Transverse colon (tissue), 4 donors: ENCODE measurements at regions not wholly inside any gene's neighbourhood (a gene's known extent, or its start where the extent isn't known, plus 50 kb on each side); places are given as distances from the start of the nearest gene placed in this dataset.

ENCODE experiments used
- DNase-seq: peaks from one replicate; pipeline ENCODE4 v3.0.0-alpha.2; 2019
- H3K27ac ChIP-seq, 4 donors: fragments of 200-600 bp; sonication (generic); 2 replicates each; pipeline ENCODE4 v1.5.1; 2016 to 2018; ENCODE audit warnings: inconsistent platforms in 4 of 4
- H3K27me3 ChIP-seq: fragments of 200-600 bp; sonication (generic); 2 replicates; pipeline ENCODE4 v1.5.1; 2017; ENCODE audit warnings: inconsistent platforms
- H3K36me3 ChIP-seq, 4 donors: fragments of 200-600 bp; sonication (generic); 2 replicates each; pipeline ENCODE4 v1.5.1; 2017 to 2019; ENCODE audit warnings: inconsistent platforms in 4 of 4
- H3K4me1 ChIP-seq, 4 donors: fragments of 200-600 bp; sonication (generic); 2 replicates each; pipeline ENCODE4 v1.5.1; 2017 to 2020; ENCODE audit warnings: inconsistent platforms in 4 of 4
- H3K4me3 ChIP-seq, 4 donors: fragments of 200-600 bp; sonication (generic); 1 replicate in 1 of 4; 2 replicates in 3 of 4; pipeline versions ENCODE4 v1.5.1 to v1.6.1; 2017 to 2019; ENCODE audit warnings: inconsistent platforms in 4 of 4
- H3K9me3 ChIP-seq, 2 donors: fragments of 200-600 bp; sonication (generic); 2 replicates each; pipeline ENCODE4 v1.5.1; 2017 to 2019; ENCODE audit warnings: inconsistent platforms in 2 of 2
- CTCF ChIP-seq, 5 experiments: fragments of 200-600 bp in 3 of 5; fragments of 450-650 bp in 2 of 5; sonication (generic) in 3 of 5; IDR thresholded peaks; 1 replicate in 2 of 5; 2 replicates in 3 of 5; pipeline ENCODE4 v1.5.1; 2016 to 2017; ENCODE audit warnings: antibody characterized with exemption in 5 of 5, inconsistent platforms in 3 of 5, mild to moderate bottlenecking in 2 of 5, moderate library complexity in 1 of 5
- EP300 ChIP-seq: sonication (generic); formaldehyde crosslinking; IDR thresholded peaks from one replicate; pipeline ENCODE4 v1.6.1; 2017; ENCODE audit warnings: antibody characterized with exemption, low read depth
- POLR2A ChIP-seq: fragments of 450-650 bp; IDR thresholded peaks from one replicate; pipeline ENCODE4 v1.6.1; 2016; ENCODE audit warnings: antibody characterized with exemption, mild to moderate bottlenecking, moderate library complexity
- POLR2AphosphoS5 ChIP-seq, 3 donors: sonication (generic); formaldehyde crosslinking; IDR thresholded peaks; one replicate each; pipeline ENCODE4 v1.6.1; 2016; ENCODE audit warnings: antibody characterized with exemption in 3 of 3
- WGBS, 2 donors: methylation state at CpG; one replicate each; pipeline ENCODE4 v1.1.5; 2018; ENCODE audit warnings: low coverage in 1 of 2; 5-methylcytosine and 5-hydroxymethylcytosine counted together
- in situ Hi-C, 4 donors: fragments of 200-750 bp; cut with MboI; loops; one replicate each; pipeline versions ENCODE4 v1.15.0 to v1.15.1; 2017; ENCODE audit warnings: low sequenced_read_pairs in 3 of 4, low pct_ligation_motif_present in 1 of 4, low pct_unique_long_range_greater_than_20kb in 1 of 4
- intact Hi-C: fragments of 100-400 bp; cut with DNase I; formaldehyde crosslinking; loops from one replicate; pipeline ENCODE4 v1.15.1; 2023; ENCODE audit warnings: low total_unique reads

- Histone ChIP-seq H3K27ac (no peak overlapping the region), H3K36me3 (no peaks in the 10 kb centered on the region), H3K9me3 (no peaks in the 10 kb centered on the region), H3K4me1 (no peaks in the 10 kb centered on the region), H3K4me3 (no peak overlapping the region), H3K27me3 (no peaks in the 10 kb centered on the region)
- in situ Hi-C loops (no loop called here), intact Hi-C loops (no loop called here)
- DNase-seq, result no peak
- TF ChIP-seq POLR2AphosphoS5 (IDR thresholded peaks at IDR 0.05), result no peak
- no peak for TF ChIP-seq EP300
- TF ChIP-seq POLR2A, result no peak
- no peak for TF ChIP-seq CTCF (IDR thresholded peaks at IDR 0.05)
- WGBS, 2 donors, result 69 to 70% methylated on average over 2 of the region's 2 CpGs
Measured at GRCh38 chr3:161731968-161732367, 235.4 kb downstream of the OTOL1 start.

- Histone ChIP-seq H3K27me3 (no peaks in the 10 kb centered on the region), H3K36me3 (no peaks in the 10 kb centered on the region), H3K4me1 (no peaks in the 10 kb centered on the region), H3K27ac (no peak overlapping the region), H3K9me3 (no peaks in the 10 kb centered on the region), H3K4me3 (no peak overlapping the region)
- intact Hi-C loops, result no loop called here
- DNase-seq, result no peak
- in situ Hi-C loops, result no loop called here
- TF ChIP-seq POLR2A (no peak), POLR2AphosphoS5 (IDR thresholded peaks at IDR 0.05) (no peak), EP300 (no peak), CTCF (IDR thresholded peaks at IDR 0.05) (no peak)
Measured at GRCh38 chr3:161737171-161737570, 240.6 kb downstream of the OTOL1 start.

DNA sequence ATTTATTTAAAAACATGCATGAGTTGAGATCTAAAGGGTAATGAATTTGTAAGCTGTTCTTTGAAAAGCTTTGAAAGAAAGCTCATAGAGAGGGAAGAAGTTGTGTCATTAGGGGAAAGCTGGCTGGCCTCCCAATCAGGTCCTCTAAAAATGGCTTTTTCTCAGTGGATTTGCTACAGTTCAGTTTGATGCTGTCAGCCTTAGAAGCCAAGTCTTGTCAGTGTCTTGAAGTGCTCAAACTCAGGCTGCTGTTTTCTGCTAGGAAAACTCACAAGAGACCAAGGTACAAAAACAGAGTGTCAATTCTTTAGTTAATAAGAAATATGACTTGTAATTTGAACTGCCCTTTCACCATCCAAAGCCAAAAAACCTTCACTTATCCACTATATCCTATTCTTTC is 243.8 kb downstream of the OTOL1 start:
- in situ Hi-C loops, result no loop called here
- no peak overlapping the region for H3K27ac ChIP-seq
- H3K9me3 ChIP-seq, result no peaks in the 10 kb centered on the region
- H3K27me3 ChIP-seq, result no peaks in the 10 kb centered on the region
- H3K4me3 ChIP-seq, result no peak overlapping the region
- TF ChIP-seq CTCF (IDR thresholded peaks at IDR 0.05) (no peak), POLR2AphosphoS5 (IDR thresholded peaks at IDR 0.05) (no peak), EP300 (no peak), POLR2A (no peak)
- no peaks in the 10 kb centered on the region for H3K4me1 ChIP-seq
- DNase-seq, result no peak
- H3K36me3 ChIP-seq, result no peaks in the 10 kb centered on the region
- intact Hi-C loops, result no loop called here

- intact Hi-C loops (no loop called here), in situ Hi-C loops (no loop called here)
- no peaks in the 10 kb centered on the region for H3K9me3 ChIP-seq
- H3K36me3 ChIP-seq, result no peaks in the 10 kb centered on the region
- no peak for DNase-seq
- WGBS, 2 donors, result 72 to 75% methylated on average over 4 of the region's 4 CpGs
- no peaks in the 10 kb centered on the region for H3K4me1 ChIP-seq
- TF ChIP-seq POLR2AphosphoS5 (IDR thresholded peaks at IDR 0.05), result no peak
- TF ChIP-seq CTCF (IDR thresholded peaks at IDR 0.05), result no peak
- TF ChIP-seq POLR2A, result no peak
- no peak overlapping the region for H3K4me3 ChIP-seq
- no peaks in the 10 kb centered on the region for H3K27me3 ChIP-seq
- H3K27ac ChIP-seq, result no peak overlapping the region
Measured at GRCh38 chr3:161744366-161744765, 247.8 kb downstream of the OTOL1 start.
